VCaP (cell line): ENCODE measurements at regions not wholly inside any gene's neighbourhood (a gene's known extent, or its start where the extent isn't known, plus 50 kb on each side); places are given as distances from the start of the nearest gene placed in this dataset.

Experiments used
- H3K27ac ChIP-seq: fragments of 450-650 bp; 2 replicates; pipeline ENCODE4 v1.5.1; 2017
- CTCF ChIP-seq: fragments of 450-650 bp; conservative IDR thresholded peaks from 2 replicates; pipeline ENCODE4 v1.5.1; 2017; ENCODE audit warnings: mild to moderate bottlenecking, moderate library complexity

GRCh38 chr3:106452096-106452495 is 583.3 kb upstream of the CBLB start:
- H3K27ac ChIP-seq, result no peak overlapping the region
- TF ChIP-seq CTCF, result no peak

- no peak overlapping the region for H3K27ac ChIP-seq
- TF ChIP-seq CTCF, result no peak
Observed at GRCh38 chr3:106454497-106454896, 585.7 kb upstream of the CBLB start.

GRCh38 chr3:106457281-106458180 is 588.7 kb upstream of the CBLB start:
- no peak overlapping the region for H3K27ac ChIP-seq
- no peak for TF ChIP-seq CTCF

- no peak overlapping the region for H3K27ac ChIP-seq
- TF ChIP-seq CTCF, result no peak
Observed at GRCh38 chr3:106458952-106459351, 590.1 kb upstream of the CBLB start.

DNA sequence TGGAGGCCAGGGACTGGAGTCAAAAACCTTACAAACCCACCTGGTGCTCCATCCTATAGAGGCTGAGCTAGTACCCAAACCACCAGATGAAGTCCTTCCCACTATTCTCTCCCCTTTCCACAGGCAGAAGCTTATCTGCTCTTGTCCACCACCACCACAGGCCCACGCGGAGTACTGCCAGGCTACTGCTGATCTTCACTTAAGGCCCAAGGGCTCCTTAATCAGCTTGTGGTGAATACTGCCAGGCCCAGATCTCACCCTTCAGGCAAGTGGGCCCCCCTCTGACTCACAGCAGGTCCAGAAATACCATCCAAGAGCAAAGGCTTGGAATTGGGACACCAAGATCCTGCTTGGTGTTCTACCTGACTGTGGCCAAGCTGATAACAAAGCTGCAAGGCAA is 598.1 kb upstream of the CBLB start:
- no peak overlapping the region for H3K27ac ChIP-seq
- no peak for TF ChIP-seq CTCF

GRCh38 chr3:106473576-106474475 is 605.0 kb upstream of the CBLB start:
- TF ChIP-seq CTCF, result no peak
- H3K27ac ChIP-seq, result no peak overlapping the region; the same call in 1 of the 2 replicates

GRCh38 chr3:106482451-106482850 is 613.6 kb upstream of the CBLB start:
- H3K27ac ChIP-seq, result no peak overlapping the region
- no peak for TF ChIP-seq CTCF
